ENCODE measurements at regions not wholly inside any gene's neighbourhood (a gene's known extent, or its start where the extent isn't known, plus 50 kb on each side); places are given as distances from the start of the nearest gene placed in this dataset.

GRCh38 chr19:27925202-27925601 is 1287.7 kb downstream of the UQCRFS1 start:
- TF ChIP-seq CTCF (conservative IDR thresholded peaks at IDR 0.05) (no peak), EZH2 (IDR thresholded peaks at IDR 0.05; ENCODE audit: low read depth) (no peak)

Measured in PC-9 (cell line).